ENCODE measurements at regions not wholly inside any gene's neighbourhood (a gene's known extent, or its start where the extent isn't known, plus 50 kb on each side); places are given as distances from the start of the nearest gene placed in this dataset.

DNA sequence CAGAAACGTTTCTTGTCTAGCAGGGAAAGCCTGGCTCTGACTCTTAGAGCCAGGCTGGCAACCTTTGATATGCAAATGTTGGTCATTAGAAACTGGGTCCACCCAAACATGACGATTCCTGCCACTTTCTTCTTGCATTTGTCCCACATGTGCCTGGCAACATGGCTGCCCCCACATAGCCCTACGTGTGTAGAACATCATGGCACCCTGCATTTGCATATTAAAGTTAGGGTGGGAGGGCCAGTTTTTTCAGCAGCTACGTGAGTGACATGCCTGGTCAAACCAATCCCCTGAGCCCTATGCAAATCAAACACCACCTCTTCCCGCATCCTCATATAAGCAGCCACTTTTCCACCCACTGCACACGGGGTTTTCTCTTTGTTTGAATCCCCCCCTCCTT is 95.0 kb downstream of the LIG4 start:
- no peak overlapping the region for H3K4me3 ChIP-seq
- H3K4me1 ChIP-seq: no peaks in the 10 kb centered on the region
- no peak for TF ChIP-seq CTCF (IDR thresholded peaks at IDR 0.05)
- no peaks in the 10 kb centered on the region for H3K9me3 ChIP-seq
- H3K27me3 ChIP-seq: no peaks in the 10 kb centered on the region
- ATAC-seq (no peak), DNase-seq (no peak)
- H3K27ac ChIP-seq: no peak overlapping the region
- H3K36me3 ChIP-seq: no peaks in the 10 kb centered on the region
- intact Hi-C loops (cut with DNase I): no loop called here

- ATAC-seq: no peak
These were observed 99.6 kb downstream of the LIG4 start for GRCh38 chr13:108115738-108116137.

GRCh38 chr13:108113407-108113806 is 101.9 kb downstream of the LIG4 start:
- DNase-seq (no peak), ATAC-seq (no peak)
- H3K4me1 ChIP-seq: no peaks in the 10 kb centered on the region
- intact Hi-C loops (cut with DNase I): no loop called here
- H3K4me3 ChIP-seq: no peak overlapping the region
- no peak for TF ChIP-seq CTCF (IDR thresholded peaks at IDR 0.05)
- no peak overlapping the region for H3K27ac ChIP-seq
- H3K27me3 ChIP-seq: no peaks in the 10 kb centered on the region
- no peaks in the 10 kb centered on the region for H3K9me3 ChIP-seq
- no peaks in the 10 kb centered on the region for H3K36me3 ChIP-seq

More at GRCh38 chr13:108115738-108116137, 99.6 kb downstream of the LIG4 start:
- no peaks in the 10 kb centered on the region for H3K4me1 ChIP-seq
- H3K9me3 ChIP-seq: no peaks in the 10 kb centered on the region
- no peak for TF ChIP-seq CTCF (IDR thresholded peaks at IDR 0.05)
- intact Hi-C loops (cut with DNase I): no loop called here
- no peak for DNase-seq
- H3K27ac ChIP-seq: no peak overlapping the region
- H3K27me3 ChIP-seq: no peaks in the 10 kb centered on the region
- no peak overlapping the region for H3K4me3 ChIP-seq
- no peaks in the 10 kb centered on the region for H3K36me3 ChIP-seq

DNA sequence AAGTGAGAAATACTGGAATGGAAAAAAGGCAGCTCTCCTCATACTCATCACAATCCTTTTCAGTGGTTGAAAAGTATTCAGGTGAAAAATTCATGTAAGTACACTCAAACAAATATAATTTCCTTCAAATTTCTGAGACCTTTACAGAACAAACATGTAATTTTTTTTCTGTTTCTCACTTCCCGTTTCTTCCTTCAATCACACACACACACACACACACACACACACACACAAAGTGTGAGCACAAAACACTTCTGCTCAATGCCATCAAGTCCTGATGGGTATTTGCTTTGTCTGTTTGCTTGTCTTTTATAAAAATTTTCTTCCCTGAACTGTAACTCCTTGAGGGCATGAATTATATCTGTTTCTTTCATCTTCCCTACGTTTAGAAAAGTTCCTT is 110.6 kb downstream of the LIG4 start:
- Histone ChIP-seq H3K4me1 (peaks cover 0 to 7% of the 10 kb centered on the region in 2 donors), H3K36me3 (no peaks in the 10 kb centered on the region), H3K9me3 (no peaks in the 10 kb centered on the region), H3K4me3 (no peak overlapping the region), H3K27me3 (no peaks in the 10 kb centered on the region), H3K27ac (no peak overlapping the region)
- DNase-seq: no peak
- intact Hi-C loops (cut with DNase I): no loop called here
- no peak for TF ChIP-seq CTCF (IDR thresholded peaks at IDR 0.05)
- ATAC-seq: no peak

- DNase-seq (no peak), ATAC-seq (peak; percentile 69)
- H3K36me3 ChIP-seq: no peaks in the 10 kb centered on the region
- TF ChIP-seq CTCF (IDR thresholded peaks at IDR 0.05): no peak
- H3K27me3 ChIP-seq: no peaks in the 10 kb centered on the region
- intact Hi-C loops (cut with DNase I): no loop called here
- H3K4me1 ChIP-seq: peaks cover 0 to 7% of the 10 kb centered on the region in 2 donors
- H3K9me3 ChIP-seq: no peaks in the 10 kb centered on the region
- H3K4me3 ChIP-seq: no peak overlapping the region
- no peak overlapping the region for H3K27ac ChIP-seq
These were observed 112.6 kb downstream of the LIG4 start for GRCh38 chr13:108102771-108103170.

Measured in left lung (tissue), 4 donors.